NT2/D1 (cell line): ENCODE measurements at regions not wholly inside any gene's neighbourhood (a gene's known extent, or its start where the extent isn't known, plus 50 kb on each side); places are given as distances from the start of the nearest gene placed in this dataset.

ENCODE experiments used
- YY1 ChIP-seq: IDR thresholded peaks from 2 replicates; pipeline ENCODE4 v1.6.1; 2011; ENCODE audit not compliant: insufficient read length, insufficient read depth
- ZNF274 ChIP-seq: IDR thresholded peaks from 2 replicates; pipeline ENCODE4 v1.6.1; 2011; ENCODE audit warnings: mild to moderate bottlenecking, low read depth, low read length

DNA sequence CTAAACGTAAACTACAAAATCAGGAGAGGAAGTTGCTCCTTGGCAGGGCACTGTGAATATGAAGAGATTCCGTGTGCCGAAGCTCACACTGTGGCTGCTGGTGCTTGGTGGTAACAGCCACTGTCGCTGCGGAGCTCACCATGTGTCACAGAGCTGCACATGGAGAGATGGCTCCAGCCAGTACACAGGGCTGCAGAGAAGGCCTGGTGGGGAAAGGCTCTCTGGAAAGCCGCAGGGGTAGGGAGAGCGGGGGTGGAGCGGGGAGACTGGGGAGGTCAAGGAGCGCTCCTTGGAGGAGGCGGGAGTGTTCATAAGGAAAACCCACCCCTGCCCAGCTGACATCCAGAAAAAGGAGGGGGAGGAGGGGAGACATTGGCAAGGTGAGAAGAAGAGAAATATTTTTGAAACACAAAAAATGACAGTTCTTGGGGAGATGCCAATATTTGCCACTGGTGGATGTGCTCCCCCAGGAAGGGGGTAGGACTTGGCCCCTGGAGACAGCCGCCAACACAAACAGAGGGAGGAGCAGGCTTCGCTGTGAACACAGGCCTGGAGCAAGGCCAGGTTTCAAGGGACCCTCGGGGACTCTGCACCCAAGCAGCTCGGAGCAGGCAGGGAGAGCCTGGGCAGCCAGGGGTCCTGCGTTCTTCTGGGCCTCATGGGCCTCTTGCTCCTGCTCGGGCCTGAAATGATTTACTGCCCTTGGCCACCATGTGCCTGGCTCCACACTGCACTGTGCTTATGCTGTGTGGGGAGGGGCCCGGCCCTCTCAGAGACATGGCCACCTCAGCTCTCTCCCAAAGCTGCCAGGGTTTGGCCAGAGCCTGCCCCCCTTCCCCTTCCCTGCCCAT, 102.6 kb upstream of the GLI2 start:
- TF ChIP-seq YY1, result no peak
- no peak for TF ChIP-seq ZNF274
